B cell (primary cell): ENCODE measurements at regions not wholly inside any gene's neighbourhood (a gene's known extent, or its start where the extent isn't known, plus 50 kb on each side); places are given as distances from the start of the nearest gene placed in this dataset.

ENCODE experiments used
- CTCF ChIP-seq: fragments of 200-600 bp; IDR thresholded peaks from one replicate; pipeline ENCODE4 v1.8.0; 2022; ENCODE audit warnings: antibody characterized with exemption, mild to moderate bottlenecking
- EZH2 ChIP-seq: IDR thresholded peaks from 2 replicates; pipeline ENCODE4 v1.6.1; 2012; ENCODE audit warnings: borderline replicate concordance, low read depth, mild to moderate bottlenecking, moderate library complexity, low read length; ENCODE audit not compliant: insufficient read depth, poor library complexity, severe bottlenecking

DNA sequence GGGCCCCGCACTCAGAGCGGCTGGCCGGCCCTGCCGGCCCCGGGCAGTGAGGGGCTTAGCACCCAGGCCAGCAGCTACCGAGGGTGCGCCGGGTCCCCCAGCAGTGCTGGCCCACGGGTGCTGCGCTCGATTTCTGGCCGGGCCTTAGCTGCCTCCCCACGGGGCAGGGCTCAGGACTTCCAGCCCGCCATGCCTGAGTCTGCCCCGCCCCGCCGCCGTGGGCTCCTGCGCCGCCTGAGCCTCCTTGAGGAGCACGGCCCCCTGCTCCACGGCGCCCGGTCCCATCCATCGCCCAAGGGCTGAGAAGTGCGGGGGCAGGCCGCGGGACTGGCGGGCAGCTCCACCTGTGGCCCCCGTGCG is 67.9 kb upstream of the AMZ2 start:
- TF ChIP-seq CTCF (no peak), EZH2 (no peak)
